ENCODE measurements at regions not wholly inside any gene's neighbourhood (a gene's known extent, or its start where the extent isn't known, plus 50 kb on each side); places are given as distances from the start of the nearest gene placed in this dataset.
"Not testable (repeated sequence)": the region's sequence is repeated elsewhere in the genome, so short reads cannot be mapped to it uniquely, and the experiment has no call there.

- DNase-seq (ENCODE audit: low read depth in 2 of 3, low spot score in 2 of 3): no peak
Observed at GRCh38 chr12:85626784-85627171, 209.4 kb downstream of the RASSF9 start.

- DNase-seq (ENCODE audit: low read depth in 2 of 3, low spot score in 2 of 3): no peak
Observed at GRCh38 chr12:85627584-85627983, 208.6 kb downstream of the RASSF9 start.

DNA sequence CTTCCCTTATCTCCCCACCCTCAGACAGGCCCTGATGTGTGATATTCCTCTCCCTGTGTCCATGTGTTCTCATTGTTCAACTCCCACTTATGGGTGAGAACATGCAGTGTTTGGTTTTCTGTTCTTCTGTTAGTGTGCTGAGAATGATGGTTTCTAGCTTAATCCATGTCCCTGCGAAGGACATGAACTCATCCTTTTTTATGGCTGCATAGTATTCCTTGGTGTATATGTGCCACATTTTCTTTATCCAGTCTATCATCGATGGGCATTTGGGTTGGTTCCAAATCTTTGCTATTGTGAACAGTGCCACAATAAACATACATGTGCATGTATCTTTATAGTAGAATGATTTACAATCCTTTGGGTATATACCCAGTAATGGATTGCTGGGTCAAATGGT is 207.6 kb downstream of the RASSF9 start:
- not testable (repeated sequence) for DNase-seq (ENCODE audit: low read depth in 2 of 3, low spot score in 2 of 3)

GRCh38 chr12:85630851-85631250 is 205.4 kb downstream of the RASSF9 start:
- no peak for DNase-seq (ENCODE audit: low read depth in 2 of 3, low spot score in 2 of 3)

GRCh38 chr12:85632390-85632789 is 203.8 kb downstream of the RASSF9 start:
- DNase-seq (ENCODE audit: low read depth in 2 of 3, low spot score in 2 of 3): peak in 2 of 3 donors; percentile 21 to 34

GRCh38 chr12:85633491-85633890 is 202.7 kb downstream of the RASSF9 start:
- no peak for DNase-seq (ENCODE audit: low read depth in 2 of 3, low spot score in 2 of 3)

DNA sequence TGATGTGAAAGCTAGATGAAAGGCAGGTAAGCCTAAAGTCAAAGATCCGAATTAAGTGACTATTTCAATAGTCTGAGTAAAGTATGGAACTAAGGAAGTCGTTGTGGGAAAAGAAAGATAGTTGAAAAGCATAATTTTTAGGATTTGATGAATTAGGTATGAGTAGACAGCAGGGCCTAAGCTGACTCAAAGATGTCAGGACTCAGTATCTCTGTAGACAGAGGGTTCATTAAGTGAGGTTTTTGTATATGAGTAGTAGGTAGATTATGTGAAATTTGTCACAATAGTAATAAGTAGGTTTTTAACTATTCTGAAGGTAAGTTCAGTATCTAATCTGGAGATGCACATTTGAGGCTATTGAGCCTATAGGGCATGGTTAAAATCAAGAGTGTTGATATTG is 196.4 kb downstream of the RASSF9 start:
- no peak for DNase-seq (ENCODE audit: low read depth in 2 of 3, low spot score in 2 of 3)

DNA sequence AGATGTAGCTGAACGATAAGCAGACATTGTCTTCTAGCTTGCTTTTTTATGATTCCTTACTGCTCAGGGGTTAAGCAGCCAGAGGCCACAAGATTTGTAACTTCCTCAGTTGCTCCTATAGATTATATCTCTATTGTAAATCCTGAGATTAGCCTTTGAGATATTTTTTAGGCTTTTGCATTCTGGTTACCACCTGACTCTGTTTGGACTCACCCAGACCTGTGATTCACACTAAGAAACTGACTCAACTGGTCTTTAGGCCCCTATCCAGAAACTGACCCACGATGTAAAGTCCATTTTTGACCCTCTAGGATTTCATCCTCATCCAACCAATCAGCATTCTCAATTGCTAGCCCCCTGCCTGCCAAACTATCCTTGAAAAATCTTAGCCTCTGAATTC is 194.4 kb downstream of the RASSF9 start:
- DNase-seq (ENCODE audit: low read depth in 2 of 3, low spot score in 2 of 3): no peak

DNA sequence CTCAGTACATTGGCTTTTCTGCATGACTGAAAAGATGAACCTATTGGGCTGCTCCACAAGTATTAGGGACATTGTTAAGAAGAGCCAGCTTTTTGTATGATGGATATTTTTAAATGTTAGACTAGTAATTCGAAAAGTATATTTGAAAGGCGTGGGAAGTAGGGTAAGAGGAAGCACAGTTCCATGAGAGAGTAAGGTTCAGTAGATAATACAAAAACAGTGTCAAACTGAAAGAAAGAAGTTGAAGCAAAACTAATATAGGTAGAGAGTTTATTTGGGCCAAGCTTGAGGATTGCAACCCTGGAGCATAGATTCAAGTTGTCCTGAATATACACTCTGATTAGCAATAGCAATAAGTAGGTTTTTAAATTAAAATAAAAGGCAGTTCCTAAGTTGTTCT is 193.9 kb downstream of the RASSF9 start:
- DNase-seq (ENCODE audit: low read depth in 2 of 3, low spot score in 2 of 3): no peak

DNA sequence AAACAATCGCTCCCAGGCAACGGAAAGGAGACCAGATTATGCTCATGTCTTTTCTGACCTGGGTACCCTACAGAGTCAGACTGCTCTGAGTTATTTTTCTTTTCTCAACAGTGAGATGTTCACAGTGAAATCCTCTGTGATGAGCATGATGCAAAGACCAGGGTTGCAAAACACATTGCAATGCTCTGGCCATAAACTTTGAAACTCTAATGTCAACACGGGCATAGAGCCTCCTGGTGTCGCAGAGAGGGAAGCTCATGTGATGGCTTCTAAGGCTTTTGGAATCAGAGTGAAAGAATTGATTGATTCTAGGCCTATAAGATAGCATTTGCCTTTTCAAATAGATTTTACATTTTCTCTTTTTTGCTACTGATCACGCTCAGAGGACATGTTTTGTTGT is 193.4 kb downstream of the RASSF9 start:
- DNase-seq (ENCODE audit: low read depth in 2 of 3, low spot score in 2 of 3): no peak

DNA sequence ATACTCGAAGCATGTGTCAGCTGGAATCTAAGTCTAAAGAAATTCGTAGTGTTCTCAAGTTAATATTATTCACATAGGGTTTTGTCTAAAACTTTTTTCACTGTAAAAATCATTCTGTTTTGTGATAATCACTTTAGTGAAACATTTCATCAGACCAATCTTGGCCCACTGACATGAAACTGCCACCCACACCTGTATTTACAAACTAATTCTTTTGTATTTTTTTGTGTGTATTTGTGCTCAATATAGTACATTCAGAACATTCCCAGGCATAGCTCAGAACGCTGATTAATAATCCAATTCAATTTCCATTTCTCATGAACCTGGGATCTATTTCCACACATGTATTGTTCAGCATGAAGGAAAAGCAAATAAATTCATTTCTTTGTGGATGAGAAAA is 191.7 kb downstream of the RASSF9 start:
- no peak for DNase-seq (ENCODE audit: low read depth in 2 of 3, low spot score in 2 of 3)

GRCh38 chr12:85653731-85654455 is 182.3 kb downstream of the RASSF9 start:
- no peak for DNase-seq (ENCODE audit: low read depth in 2 of 3, low spot score in 2 of 3)

DNA sequence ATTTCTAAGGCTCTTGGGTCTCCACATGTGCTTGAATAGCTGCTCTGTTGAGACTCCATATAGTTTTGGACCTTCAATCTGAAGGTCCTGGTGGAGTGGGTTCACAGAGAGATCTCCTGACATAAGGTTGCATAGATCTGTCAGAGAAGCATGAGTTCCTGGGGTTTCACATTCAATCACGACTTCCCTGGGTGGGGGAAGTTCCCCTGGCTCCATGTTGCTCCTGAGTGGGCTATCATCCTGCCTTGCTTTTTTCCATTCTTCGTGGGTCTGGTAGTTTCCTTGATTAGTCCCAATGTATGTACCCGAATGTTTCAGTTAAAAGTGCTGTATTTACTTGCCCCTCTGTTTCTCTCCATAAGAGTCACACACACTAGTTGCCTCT is 181.8 kb downstream of the RASSF9 start:
- DNase-seq (ENCODE audit: low read depth in 2 of 3, low spot score in 2 of 3): no peak

DNA sequence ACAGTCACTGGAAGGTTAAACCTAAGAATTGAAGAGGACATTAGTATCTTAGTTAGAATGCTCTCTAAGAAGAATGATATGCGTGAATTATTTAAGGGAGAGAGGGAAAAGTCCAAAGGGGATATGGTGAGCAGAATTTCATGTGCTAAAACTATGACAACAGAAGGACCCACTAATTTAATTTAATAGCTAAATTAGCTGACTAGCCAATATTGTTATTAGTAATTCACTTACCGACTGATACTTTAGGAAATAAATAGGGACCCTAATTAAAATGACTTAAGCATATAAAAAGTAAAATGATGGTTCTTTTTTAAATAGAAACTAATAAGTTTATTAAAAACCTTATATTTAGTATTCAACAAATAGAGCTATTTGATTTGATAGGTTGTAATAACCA is 179.6 kb downstream of the RASSF9 start:
- DNase-seq (ENCODE audit: low read depth in 2 of 3, low spot score in 2 of 3): no peak

- DNase-seq (ENCODE audit: low read depth in 2 of 3, low spot score in 2 of 3): no peak
Observed at GRCh38 chr12:85657251-85657650, 179.0 kb downstream of the RASSF9 start.

DNA sequence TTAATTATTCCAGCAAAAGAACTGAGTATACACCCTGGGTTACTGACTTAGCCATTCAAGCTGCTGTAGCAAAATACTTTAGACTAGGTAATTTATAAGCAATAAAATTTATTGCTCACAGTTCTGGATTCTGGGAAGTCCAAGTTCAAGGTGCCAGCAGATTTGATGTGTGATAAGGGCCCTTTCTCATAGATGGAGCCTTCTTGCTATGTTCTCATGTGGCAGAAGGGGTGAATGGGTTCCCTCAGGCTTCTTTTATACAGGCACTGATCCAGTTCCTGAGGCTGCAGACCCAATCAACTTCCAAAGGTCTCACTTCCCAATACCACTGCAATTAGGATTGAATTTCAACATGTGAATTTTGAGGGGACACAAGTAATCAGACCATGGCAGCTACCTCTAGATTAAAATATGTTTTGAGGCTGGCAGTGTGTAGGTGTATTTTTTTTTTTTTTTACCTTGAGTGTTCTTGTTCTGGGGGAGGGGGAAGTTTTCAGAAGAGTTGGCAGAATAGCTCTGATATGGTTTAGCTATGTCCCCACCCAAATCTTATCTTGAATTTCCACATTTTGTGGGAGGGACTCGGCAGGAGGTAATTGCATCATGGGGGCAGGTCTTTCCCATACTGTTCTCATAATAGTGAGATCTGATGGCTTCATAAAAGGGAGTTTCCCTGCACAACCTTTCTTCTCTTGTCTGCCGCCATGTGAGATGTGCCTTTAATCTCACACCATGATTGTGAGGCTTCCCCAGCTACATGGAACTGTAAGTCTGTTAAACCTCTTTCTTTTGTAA is 178.2 kb downstream of the RASSF9 start:
- DNase-seq (ENCODE audit: low read depth in 2 of 3, low spot score in 2 of 3): peak in 1 of 3 donors; percentile 5

- DNase-seq (ENCODE audit: low read depth in 2 of 3, low spot score in 2 of 3): no peak
Observed at GRCh38 chr12:85659754-85660530, 176.3 kb downstream of the RASSF9 start.

DNA sequence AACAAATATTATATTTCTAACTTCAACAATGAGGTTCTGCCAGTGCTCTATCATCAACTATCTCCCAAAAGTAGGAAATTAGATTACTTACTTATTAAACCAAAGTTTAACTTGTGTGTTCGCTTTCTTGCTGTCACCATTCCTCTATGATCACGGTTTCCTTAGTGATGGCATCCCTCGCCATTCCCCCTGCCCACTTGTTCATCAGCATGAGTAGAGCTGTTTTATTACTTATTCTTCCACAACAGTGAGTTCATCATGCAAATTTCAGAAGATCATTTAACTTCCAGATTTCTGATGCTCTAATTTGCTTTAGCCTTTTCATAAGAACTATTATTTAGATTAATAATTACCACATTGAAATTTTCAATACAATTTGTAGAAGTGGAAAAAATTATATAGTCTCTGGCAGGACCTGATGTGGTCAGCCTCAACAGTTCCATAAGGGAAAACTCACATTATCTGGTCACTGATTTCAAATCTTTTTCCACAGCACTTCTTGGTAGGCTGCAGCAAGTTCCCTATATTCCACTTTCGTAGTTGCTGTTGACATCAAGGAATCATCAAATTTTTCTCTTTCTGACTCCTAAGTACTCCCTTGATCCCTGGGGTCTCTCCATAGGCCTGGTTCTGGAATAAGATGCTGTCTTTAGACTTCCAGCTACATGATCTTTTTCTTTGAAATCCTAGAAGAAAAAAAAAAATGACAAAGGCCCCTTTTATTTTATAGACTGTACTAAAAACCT is 174.6 kb downstream of the RASSF9 start:
- DNase-seq (ENCODE audit: low read depth in 2 of 3, low spot score in 2 of 3): no peak

DNA sequence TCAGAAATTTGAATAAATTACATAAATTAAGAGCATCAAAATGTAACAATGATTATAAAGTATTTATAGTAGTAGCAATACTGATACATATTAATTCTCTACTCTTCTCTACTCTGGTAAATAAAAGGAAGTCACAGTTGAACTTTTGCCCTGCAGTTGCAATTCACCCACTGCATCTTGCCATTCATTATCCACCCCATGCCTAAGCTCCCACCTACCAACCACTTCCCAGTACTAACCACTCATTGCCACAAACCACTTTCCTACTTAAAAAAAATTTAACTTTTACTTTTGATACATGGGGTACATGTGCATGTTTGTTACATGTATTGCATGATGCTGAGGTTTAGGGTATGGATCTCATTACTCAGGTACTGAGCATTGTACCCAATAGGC is 174.0 kb downstream of the RASSF9 start:
- DNase-seq (ENCODE audit: low read depth in 2 of 3, low spot score in 2 of 3): peak in 2 of 3 donors; percentile 40 to 77

DNA sequence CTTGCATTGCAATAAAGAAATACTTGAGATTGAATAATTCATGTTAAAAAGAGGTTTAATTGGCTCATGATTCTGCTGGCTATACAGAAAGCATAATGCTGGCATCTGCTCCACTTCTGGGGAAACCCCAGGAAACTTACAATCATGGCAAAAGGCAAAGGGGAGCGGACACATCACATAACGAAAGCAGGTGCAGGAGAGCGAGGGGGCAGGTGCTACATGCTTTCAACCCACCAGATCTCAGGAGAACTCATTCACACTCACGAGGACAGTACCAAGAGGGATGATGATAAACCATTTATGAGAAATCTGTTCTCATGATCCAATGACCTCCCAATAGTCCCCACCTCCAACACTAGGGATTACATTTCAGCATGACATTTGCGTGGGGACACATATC is 172.6 kb downstream of the RASSF9 start:
- DNase-seq (ENCODE audit: low read depth in 2 of 3, low spot score in 2 of 3): no peak

- DNase-seq (ENCODE audit: low read depth in 2 of 3, low spot score in 2 of 3): no peak
Observed at GRCh38 chr12:85664429-85664828, 171.8 kb downstream of the RASSF9 start.
